Mammary epithelial cell (primary cell): ENCODE measurements at regions not wholly inside any gene's neighbourhood (a gene's known extent, or its start where the extent isn't known, plus 50 kb on each side); places are given as distances from the start of the nearest gene placed in this dataset.

Experiments
- EZH2 ChIP-seq: IDR thresholded peaks from 2 replicates; pipeline ENCODE4 v1.6.1; 2012; ENCODE audit warnings: low read length, inconsistent platforms, borderline replicate concordance
- TF ChIP-seq, protein P1 (sequence below), 2 donors: IDR thresholded peaks in 1 of 2; conservative IDR thresholded peaks in 1 of 2; 2 replicates each; pipeline ENCODE4 v1.5.1; 2011 to 2012; ENCODE audit warnings: inconsistent platforms in 2 of 2, low read length in 2 of 2, mild to moderate bottlenecking in 2 of 2, control low read depth in 1 of 2, low read depth in 1 of 2; ENCODE audit not compliant: insufficient read depth in 1 of 2; ENCODE audit errors: extremely low read depth in 1 of 2

DNA sequence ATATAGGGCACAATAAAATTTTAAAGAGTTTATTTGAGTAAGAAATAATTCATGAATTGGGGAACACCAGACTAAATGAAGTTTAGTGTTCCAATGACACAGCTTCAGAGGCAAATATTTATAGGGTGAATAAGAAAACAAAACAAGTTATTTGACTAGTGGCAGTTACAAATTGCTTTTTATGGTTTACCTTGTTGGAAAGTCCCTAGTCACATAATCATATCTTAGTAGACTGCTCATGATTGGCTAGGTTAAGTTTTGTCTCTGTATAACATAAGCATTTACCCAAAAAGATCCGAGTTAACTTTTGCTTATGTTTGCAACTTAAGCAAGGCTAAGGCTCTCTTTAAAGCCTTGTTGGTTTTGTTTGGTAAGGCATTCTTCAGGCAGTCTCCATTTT is 224.7 kb upstream of the MIR17HG start:
- TF ChIP-seq, protein P1, sequence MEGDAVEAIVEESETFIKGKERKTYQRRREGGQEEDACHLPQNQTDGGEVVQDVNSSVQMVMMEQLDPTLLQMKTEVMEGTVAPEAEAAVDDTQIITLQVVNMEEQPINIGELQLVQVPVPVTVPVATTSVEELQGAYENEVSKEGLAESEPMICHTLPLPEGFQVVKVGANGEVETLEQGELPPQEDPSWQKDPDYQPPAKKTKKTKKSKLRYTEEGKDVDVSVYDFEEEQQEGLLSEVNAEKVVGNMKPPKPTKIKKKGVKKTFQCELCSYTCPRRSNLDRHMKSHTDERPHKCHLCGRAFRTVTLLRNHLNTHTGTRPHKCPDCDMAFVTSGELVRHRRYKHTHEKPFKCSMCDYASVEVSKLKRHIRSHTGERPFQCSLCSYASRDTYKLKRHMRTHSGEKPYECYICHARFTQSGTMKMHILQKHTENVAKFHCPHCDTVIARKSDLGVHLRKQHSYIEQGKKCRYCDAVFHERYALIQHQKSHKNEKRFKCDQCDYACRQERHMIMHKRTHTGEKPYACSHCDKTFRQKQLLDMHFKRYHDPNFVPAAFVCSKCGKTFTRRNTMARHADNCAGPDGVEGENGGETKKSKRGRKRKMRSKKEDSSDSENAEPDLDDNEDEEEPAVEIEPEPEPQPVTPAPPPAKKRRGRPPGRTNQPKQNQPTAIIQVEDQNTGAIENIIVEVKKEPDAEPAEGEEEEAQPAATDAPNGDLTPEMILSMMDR (conservative IDR thresholded peaks at IDR 0.05 in 1 of 2, IDR thresholded peaks at IDR 0.05 in 1 of 2; ENCODE audit: extremely low read depth in 1 of 2, insufficient read depth in 1 of 2, low read depth in 1 of 2, low read length in 2 of 2), result no peak
- TF ChIP-seq EZH2, result no peak
